ENCODE measurements at regions not wholly inside any gene's neighbourhood (a gene's known extent, or its start where the extent isn't known, plus 50 kb on each side); places are given as distances from the start of the nearest gene placed in this dataset.

- TF ChIP-seq POLR2A (IDR thresholded peaks at IDR 0.05) = no peak
- TF ChIP-seq CTCF (IDR thresholded peaks at IDR 0.05) = no peak
Observed at GRCh38 chr2:129646107-129646506, 333.4 kb upstream of the RAB6C start.

All from prostate gland (tissue), 2 donors.